GM21825 (cell line): ENCODE measurements at regions not wholly inside any gene's neighbourhood (a gene's known extent, or its start where the extent isn't known, plus 50 kb on each side); places are given as distances from the start of the nearest gene placed in this dataset.
"Not testable (repeated sequence)": the region's sequence is repeated elsewhere in the genome, so short reads cannot be mapped to it uniquely, and the experiment has no call there.

ENCODE experiments used
- ATAC-seq: cut with Tn5 transposase; IDR thresholded peaks from one replicate; pipeline ENCODE4 v1.9.1; 2021; ENCODE audit warnings: mild to moderate bottlenecking, moderate library complexity; ENCODE audit not compliant: unreplicated experiment

DNA sequence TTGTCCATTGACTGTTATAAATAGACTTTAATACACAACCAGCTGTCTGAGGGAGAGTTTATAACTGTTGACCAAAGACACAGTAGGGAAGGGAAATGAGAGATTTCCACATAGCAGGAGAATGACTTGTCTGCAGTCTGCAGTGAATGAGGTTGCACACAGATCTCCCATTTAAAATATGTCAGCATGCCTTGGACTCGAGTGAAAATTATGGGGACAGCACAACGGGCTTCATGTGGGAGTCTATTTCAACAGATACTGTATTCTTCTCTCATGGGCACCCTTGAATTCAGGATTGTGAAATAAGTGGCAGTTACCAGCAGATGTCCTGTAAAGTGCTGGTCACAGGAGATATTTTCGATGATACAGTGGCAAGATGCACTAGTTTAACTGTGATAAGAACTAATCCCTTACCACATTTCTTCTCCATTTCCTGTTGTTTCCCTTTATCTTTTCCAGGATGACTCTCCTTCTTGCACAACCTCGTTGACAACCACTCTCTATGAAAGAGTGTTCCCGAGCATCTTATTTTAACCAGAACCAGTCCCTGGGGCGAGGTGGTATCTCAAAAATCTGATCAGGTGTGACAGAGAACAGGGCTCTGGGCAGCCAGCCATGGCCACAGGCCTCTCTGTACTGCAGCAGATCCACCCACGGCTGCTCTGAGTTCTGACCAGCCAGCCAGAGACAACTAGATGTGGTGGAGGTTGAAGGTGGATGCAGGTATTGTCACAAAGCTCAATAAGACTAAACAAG, 51.5 kb upstream of the MAP3K1 start:
- no peak for ATAC-seq

DNA sequence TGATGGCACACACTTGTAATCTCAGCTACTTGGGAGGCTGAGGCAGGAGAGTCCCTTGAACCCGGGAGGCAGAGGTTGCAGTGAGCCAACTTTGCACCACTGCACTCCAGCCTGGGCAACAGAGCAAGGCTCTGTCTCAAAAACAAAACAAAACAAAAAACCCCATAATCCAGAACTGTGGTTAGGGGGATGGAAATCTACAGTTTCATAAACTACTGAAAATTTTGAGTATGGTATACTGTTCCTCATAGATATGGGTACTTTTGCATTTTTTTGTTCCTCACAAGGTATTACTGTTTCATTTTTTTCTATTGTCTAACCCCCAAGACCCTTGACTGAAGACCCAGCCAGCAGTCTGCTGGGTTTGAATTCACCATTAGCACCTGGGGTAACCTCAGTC, 52.2 kb upstream of the MAP3K1 start:
- ATAC-seq = no peak

DNA sequence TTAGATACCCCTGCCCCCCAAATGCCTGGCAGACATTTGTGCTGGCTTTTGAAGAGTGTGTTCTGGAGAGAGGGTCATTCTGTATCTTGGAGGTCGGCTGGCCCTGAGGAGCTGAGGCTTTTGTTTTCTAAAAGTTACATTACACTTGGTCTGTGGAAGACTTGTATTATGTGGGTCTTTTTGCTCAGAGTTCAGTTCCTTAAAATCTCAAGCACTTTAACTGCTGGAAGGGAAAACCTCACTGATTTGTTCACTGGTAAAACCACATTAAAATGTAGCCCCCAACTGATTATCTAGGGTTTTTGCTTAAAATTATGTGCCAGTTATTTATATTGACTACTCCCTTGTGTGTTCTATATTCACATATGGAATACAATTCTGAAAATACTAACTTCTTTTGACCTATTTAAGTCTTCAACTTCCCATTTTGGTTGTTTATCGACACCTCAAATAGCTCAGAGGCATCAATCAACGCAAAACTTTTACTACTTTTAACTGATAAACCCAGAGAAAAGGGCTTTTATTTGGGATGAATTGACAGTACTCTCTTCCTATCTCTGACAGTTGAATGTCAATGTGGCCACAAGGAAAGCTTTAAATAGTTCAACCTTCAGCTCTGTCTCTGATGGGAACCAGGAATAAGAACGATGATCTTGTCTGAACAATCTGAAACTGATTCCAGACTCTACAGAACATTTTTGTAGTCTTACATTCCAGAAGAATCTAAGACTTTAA, 54.0 kb upstream of the MAP3K1 start:
- no peak for ATAC-seq

DNA sequence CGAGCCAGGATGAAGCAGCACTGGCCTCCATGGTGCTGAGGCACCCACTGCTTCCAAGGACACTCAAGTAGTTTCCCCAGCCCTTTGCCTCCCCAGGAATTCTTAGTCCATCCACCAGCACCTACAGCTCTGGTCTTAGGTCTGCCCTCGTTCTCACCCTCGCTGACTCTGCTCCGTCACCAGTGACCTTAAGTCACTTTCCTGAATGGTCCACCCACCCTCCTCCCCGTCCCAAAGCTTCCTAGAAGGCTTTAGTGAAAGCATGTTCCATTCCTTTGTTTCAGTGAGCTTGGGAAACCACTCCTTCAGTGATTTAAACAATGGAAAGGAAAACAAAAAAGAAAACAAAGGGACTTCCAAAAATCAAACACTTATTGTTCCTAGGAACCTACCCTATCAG, 54.6 kb upstream of the MAP3K1 start:
- no peak for ATAC-seq

DNA sequence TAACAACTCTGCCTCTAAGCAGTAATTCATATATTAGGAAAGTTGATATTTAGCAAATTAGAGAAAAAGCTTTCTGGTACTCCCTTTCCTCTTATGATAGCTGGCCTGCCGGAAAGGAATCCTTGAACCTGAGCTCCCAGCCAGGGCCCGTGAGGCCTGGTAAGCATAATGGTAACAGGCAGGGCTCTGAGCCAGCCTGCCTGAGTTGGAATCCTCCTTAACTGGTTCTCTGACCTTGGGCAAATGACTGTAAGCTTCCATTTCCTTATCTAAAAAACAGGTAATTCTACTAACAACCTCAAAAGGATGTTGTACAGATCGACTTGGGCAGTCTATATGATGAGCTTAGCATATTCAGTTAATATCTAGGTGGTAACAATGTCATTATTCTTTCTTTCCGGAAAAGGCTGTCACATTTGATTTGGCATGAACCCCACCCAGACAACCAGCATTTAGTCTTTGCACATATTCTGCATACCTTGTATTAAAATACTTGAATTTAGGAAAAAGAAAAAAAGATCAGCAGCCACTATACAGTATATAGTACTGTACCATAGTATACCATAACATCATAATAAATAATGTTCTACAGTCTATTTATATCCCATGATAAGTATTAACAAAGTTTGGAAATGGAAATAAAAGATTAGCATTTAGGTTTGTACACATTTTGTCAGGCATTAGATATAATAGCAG, 55.7 kb upstream of the MAP3K1 start:
- no peak for ATAC-seq

DNA sequence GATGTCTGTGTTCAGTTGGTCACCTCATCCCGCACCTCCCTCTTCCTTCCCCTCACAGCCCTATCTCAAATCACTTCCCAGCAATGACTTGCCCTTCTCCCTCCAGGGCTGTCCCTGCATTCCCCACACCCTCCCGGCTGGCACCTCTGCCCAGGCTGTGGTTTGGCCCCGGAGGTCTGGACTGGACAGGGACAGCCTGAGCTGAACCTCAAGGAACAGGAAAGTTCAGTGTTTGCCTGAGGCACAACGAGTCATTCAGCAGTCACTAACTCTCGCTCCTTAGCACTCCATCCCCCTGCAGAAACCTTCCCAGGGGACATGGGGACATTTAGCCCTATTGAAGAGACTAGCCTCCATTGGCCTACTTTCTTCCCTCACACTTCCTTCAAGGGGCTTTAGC, 58.3 kb upstream of the MAP3K1 start:
- no peak for ATAC-seq

DNA sequence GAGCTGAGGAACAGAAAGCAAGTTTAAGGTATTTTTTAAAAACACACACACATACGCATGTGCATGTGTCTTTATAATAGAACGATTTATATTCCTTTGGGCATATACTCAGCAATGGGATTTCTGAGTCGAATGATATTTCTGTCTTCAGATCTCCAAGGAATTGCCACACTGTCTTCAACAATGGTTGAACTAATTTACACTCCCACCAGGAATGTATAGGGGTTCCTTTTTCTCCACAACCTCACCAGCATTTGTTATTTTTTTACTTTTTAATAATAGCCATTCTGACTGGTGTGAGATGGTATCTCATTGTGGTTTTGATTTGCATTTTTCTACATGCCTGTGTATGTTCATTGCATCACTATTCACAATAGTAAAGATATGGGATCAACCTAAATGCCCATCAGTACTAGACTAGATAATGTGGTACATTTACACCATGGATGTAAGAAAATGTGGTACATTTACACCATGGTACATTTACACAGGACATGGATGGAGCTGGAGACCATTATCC, 60.3 kb upstream of the MAP3K1 start:
- ATAC-seq = no peak

DNA sequence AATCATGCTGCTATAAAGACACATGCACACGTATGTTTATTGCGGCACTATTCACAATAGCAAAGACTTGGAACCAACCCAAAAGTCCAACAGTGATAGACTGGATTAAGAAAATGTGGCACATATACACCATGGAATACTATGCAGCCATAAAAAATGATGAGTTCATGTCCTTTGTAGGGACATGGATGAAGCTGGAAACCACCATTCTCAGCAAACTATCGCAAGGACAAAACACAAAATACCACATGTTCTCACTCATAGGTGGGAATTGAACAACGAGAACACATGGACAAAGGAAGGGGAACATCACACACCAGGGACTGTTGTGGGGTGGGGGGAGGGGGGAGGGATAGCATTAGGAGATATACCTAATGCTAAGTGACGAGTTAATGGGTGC, 61.8 kb upstream of the MAP3K1 start:
- not testable (repeated sequence) for ATAC-seq

DNA sequence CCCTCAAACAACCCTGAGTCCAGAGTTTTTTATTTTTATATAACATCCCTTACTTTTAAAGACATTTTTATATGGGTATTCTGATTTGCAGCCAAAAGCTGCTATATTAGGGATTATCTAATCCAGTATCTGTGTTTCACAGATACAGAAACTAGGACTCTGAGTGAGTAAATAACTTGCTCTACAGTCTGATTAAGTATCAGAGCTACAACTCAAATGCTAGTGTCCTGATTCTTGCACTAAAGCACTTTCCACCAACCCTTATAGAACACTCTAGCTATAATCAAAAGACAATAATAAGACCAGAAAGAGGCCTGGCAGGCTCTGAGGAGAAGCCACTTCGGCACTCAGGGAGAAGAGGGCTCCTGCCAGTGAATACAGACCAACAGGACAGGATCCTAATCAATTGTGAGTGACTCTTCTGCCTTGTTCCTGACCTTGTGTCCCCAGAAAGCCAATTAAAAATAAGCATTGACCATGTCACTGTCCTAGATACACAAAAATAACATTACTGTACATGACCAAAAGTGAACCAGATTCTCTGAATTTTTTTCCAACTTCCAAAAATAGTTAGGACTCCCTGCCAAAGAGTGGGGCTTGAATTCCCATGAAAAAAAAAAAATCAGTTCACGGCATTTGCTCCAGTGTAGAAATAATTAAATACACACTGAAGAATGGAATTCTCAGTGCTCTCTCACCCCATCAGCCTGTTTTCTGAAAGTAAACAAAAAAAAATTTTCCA, 63.6 kb upstream of the MAP3K1 start:
- ATAC-seq = no peak

DNA sequence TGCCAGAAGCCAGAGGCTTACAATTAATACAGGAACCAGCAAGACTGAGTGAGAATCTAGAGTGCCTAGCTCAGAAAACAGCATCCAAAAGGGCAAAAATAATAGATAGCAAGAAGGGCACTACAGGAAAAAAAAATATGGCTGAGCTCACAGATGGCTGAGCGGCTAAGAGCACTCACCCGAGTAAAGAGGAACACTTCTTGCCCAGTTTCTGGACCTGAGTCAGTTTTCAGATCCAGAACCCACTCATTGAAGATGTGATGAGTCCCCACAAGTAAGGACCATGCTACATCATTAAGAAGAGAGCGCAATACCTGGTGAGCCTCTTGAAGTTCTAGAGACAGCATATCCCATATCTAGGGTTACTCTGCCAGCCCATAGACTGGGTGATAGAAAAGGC, 65.5 kb upstream of the MAP3K1 start:
- no peak for ATAC-seq

DNA sequence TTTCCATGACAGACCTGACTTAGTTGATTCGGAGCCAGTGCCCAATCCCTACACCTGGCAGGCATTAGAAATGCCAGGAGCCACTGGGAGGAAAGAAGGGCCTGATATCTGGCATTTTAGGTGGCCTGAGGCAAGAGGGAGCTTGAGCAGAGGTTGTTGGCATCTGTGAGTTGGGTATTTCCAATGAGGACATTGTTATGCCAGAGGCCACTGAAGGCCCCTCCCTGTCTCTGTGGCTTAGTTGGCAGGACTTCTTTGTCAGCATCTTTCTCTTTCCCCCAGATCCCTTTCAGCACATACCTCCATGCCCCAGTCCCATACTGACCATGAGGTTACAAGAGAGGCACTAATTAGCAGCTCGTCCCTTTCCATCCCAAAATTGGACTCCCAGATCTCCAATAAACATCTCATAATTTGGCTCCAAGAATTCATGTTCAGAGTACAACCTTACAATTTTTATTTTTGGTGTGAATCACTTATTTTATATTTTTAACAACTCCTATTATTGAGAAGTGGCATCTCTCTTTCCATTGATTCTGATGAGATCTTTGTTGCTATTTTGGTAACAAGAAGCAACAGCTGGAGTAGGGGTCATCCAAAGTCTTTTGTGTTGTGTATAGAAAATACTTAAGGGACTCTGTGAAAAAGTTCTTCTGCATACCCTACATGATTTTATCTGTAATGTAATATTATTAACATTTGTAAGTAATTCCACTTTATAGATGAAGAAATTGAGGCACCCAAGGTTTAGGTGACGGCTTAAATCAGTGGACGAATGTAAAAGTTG, 68.6 kb upstream of the MAP3K1 start:
- no peak for ATAC-seq

DNA sequence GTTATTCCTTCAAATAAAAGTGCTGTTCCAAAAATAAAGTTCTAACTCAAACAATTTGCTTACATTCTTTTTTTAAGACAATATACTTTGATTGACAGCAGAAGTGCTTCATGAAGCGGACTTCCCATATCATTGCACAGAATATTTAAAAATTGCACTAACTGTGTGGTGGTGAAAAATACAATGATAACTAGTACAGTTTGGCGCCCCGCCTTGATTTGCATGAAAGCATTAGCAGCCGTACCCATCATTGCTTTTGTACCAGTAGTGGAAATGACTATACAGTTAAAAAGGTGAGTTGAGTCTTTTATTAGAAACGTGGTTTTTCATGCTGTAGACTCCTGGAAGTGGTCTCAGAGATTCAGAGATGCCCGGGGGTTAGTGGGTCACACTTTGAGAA, 69.5 kb upstream of the MAP3K1 start:
- ATAC-seq = no peak

DNA sequence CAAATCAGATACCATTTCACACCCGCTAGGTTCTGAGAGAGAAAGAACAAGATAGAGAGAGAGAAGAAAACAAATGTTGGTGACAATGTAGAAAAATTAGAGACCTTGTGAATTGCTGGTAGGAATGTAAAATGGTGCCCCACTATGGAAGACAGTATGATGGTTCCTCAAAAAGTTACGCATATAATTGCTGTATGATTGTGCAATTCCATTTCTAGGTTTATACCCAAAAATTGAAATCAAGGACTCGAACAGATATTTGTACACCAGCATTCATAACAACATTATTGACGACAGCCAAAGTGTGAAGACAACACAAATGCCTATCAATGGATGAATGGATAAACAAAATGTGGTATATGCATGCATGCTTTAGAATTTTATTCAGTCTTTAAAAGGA, 74.5 kb upstream of the MAP3K1 start:
- ATAC-seq = no peak

DNA sequence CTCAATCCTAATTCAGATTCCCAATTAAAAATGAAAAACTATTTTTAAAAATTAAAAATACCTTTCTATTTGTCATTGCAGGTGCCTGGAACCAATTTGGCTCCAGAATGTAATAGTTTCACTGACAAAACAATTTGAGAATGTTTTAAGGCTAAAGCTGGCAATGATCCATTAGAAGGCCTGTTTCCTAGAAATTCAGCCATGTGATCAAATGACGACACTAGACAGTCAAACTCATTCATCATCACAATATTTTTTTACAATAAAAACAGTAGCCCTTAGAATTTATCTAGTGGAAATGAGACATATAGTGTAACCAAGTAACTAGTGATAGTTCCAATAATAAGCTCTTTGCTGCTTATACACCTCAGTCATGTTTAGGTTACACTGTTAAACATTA, 75.4 kb upstream of the MAP3K1 start:
- no peak for ATAC-seq

DNA sequence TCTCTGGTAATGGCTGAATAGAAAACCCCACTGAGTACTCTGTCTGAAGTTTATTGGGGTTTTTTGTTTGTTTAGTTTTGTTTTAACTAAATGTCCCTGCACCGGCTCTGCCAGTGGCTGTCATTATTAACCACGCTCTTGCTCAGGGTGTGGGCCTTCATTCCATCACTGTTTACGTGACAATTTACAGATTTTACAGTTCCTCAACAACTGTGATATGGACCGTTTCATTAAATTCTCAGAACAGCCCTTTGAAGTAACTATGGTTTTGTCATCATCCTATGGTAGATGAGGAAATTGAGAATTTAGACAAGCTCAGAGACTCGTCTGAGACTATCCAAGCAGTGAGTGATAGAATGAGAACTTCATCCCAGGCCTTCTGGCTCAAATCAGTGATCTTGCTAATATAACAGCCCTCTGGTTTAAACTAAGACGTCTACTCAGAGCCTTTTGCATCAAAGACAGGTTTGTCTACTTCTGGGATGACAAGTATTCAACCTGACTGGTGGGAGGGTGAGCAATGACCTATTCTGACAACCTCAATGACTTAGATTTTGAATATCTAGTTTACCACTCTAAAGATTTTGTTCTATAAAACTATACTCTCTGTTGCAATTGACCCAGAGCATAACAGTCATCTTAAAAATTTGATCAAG, 77.3 kb upstream of the MAP3K1 start:
- ATAC-seq = no peak

DNA sequence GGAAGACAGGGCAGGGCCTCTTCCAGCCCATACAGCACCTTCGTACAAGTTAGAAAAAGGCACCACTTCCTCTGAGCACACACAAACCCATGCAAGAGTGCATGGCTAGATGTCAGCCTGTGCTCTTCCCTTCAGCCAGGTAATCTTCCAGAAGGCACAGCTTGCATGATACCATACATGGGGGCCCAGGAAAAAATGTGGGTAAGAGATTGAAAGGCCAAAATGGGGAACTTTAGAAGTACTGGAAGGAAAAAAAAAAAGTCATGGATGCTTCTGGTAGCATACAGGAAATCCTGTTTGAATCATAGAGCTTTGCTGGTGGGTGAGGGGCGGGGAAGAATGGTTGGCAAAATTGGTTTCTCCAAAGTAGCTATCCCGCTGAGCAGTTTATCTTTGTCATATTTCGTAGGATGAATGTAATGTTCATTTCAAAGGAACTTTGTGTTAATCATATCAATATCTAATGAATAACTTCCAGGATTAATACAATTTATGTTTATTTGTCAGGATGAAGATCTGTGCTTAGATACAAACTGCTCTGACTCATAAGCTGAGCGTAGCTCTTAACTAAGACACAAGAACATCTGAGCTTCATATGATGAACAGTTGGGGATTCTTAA, 78.2 kb upstream of the MAP3K1 start:
- no peak for ATAC-seq

DNA sequence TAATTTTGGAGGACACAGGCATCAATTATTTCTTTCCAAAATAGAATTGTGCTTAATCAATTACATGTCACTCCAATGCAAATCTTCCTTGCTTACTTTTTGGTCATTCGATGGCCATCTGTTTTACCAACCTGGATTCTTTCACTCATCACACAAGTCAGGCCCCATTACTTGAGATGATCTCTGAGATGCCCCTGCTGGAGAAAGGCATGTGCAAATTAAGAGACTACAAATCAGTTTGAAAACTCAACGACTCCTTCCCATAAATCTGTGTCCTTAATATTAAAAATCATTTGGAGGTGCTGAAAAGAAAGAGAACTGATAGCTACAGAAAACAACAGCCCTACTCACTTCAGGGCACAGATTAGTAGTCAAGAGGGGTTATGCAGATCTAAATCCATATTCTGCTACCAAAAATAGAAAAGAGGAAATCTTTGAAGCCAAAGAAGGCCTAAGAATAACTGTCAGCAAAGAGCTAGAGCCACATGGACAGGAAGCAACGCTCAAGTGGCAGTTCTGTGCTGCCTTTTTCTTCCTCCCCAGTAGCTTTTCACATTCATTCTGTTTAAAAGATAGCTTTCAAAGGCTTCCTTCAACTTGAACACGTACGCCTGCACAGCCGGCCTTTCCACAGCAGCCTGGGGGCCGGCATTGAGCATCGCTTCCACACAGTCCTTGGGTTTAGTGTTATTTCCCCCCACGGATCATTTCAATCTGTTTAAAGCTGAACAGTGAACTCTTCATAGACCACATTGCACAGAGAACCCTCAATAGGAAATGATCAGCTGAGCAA, 79.3 kb upstream of the MAP3K1 start:
- ATAC-seq = no peak

DNA sequence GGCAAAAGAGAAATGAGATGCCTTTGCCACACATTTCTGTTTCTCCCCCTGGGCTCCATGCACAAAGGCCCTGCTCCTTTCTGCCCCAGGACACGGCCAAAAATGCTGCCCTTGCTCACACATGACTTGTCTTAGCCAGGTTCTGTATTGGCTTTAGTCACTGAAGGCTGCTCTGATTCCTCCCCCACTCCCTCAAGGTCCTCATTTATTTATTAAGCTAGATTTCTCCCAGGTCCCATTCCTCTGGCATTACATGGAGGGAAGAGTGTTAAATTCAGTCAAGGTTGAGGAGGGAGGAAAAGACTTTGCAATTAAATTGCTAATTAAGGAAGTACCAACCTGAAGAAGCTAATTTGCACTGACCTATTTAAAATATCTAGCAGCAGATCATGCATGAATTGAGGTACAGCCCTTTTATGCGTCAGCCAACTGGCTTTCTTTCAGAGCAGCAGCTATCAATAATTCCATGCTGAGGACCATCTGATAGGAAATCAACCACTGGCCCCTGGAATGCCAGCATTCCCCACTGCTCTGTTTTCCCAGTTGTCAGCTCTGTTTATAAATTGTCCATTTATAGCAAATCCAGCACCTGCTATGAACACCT, 81.2 kb upstream of the MAP3K1 start:
- ATAC-seq = no peak
